Testis (tissue), 2 donors: ENCODE measurements at regions not wholly inside any gene's neighbourhood (a gene's known extent, or its start where the extent isn't known, plus 50 kb on each side); places are given as distances from the start of the nearest gene placed in this dataset.
A peak's percentile ranks its signal among the peaks of the same experiment; 100 is the strongest.

Source experiments
- DNase-seq: peaks from one replicate; pipeline ENCODE4 v3.0.0-alpha.2; 2019
- H3K27ac ChIP-seq, 2 donors: fragments of 200-600 bp; sonication (generic); one replicate each; pipeline ENCODE4 v1.5.1; 2019
- H3K27me3 ChIP-seq: fragments of 200-600 bp; sonication (generic); one replicate; pipeline ENCODE4 v1.5.1; 2019
- H3K36me3 ChIP-seq: fragments of 200-600 bp; sonication (generic); one replicate; pipeline ENCODE4 v1.5.1; 2017; ENCODE audit warnings: low read depth; ENCODE audit errors: missing control alignments
- H3K4me1 ChIP-seq: fragments of 200-600 bp; sonication (generic); one replicate; pipeline ENCODE4 v1.5.1; 2019
- H3K4me3 ChIP-seq, 2 donors: fragments of 200-600 bp; sonication (generic); one replicate each; pipeline ENCODE4 v1.5.1; 2017 to 2019
- H3K9me3 ChIP-seq: fragments of 200-600 bp; sonication (generic); one replicate; pipeline ENCODE4 v1.5.1; 2017
- CTCF ChIP-seq, 3 experiments: fragments of 450-650 bp in 2 of 3; fragments of 200-600 bp in 1 of 3; sonication (generic) in 1 of 3; IDR thresholded peaks; one replicate each; pipeline ENCODE4 v1.5.1; 2016 to 2019; ENCODE audit warnings: antibody characterized with exemption in 3 of 3, mild to moderate bottlenecking in 2 of 3, moderate library complexity in 1 of 3
- POLR2A ChIP-seq: fragments of 450-650 bp; IDR thresholded peaks from one replicate; pipeline ENCODE4 v1.6.1; 2017; ENCODE audit warnings: antibody characterized with exemption, mild to moderate bottlenecking, moderate library complexity
- WGBS, 2 donors: methylation state at CpG; one replicate each; pipeline ENCODE4 v1.1.5; 2018; 5-methylcytosine and 5-hydroxymethylcytosine counted together
- intact Hi-C: fragments of 100-400 bp; cut with DNase I; formaldehyde crosslinking; loops from one replicate; pipeline ENCODE4 v1.15.1; 2023; ENCODE audit warnings: low total_unique reads

GRCh38 chr9:22683700-22684075 is 237.1 kb downstream of the DMRTA1 start:
- Histone ChIP-seq H3K36me3 (no peaks in the 10 kb centered on the region), H3K9me3 (no peaks in the 10 kb centered on the region), H3K4me3 (no peak overlapping the region), H3K4me1 (no peaks in the 10 kb centered on the region), H3K27ac (no peak overlapping the region), H3K27me3 (no peaks in the 10 kb centered on the region)
- DNase-seq, result no peak
- WGBS, 2 donors, result 36 to 46% methylated on average over 2 of the region's 2 CpGs
- intact Hi-C loops, result no loop called here
- TF ChIP-seq POLR2A (no peak), CTCF (IDR thresholded peaks at IDR 0.05) (no peak)

- no peaks in the 10 kb centered on the region for H3K27me3 ChIP-seq
- TF ChIP-seq POLR2A, result no peak
- no peak for TF ChIP-seq CTCF (IDR thresholded peaks at IDR 0.05)
- intact Hi-C loops, result no loop called here
- H3K27ac ChIP-seq, result no peak overlapping the region
- no peak overlapping the region for H3K4me3 ChIP-seq
- WGBS, 2 donors, result 79 to 84% methylated on average over 2 of the region's 2 CpGs
- H3K4me1 ChIP-seq, result no peaks in the 10 kb centered on the region
- no peaks in the 10 kb centered on the region for H3K9me3 ChIP-seq
- no peak for DNase-seq
- H3K36me3 ChIP-seq, result no peaks in the 10 kb centered on the region
Measured at GRCh38 chr9:22693156-22693555, 246.5 kb downstream of the DMRTA1 start.

DNA sequence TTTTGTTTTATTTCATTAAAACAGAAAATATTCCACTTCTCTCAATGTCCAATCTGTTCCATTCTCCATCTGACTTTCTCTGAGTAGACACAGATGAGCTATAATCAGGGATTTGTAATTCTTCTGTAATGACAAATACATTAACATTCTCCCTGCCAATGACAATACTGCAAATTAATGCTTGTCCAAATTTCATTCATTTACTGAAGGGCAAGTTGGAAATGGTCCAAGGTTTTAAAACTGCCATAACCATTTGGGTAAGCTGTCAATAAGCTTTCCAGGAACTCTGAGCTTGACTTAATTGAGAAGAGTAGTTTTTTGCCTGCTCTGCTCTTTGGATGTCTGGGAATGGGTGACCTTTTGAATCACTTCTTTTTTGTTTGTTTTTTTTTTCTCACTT is 253.5 kb downstream of the DMRTA1 start:
- DNase-seq, result no peak
- TF ChIP-seq CTCF (IDR thresholded peaks at IDR 0.05), result no peak
- Histone ChIP-seq H3K27ac (no peak overlapping the region), H3K36me3 (no peaks in the 10 kb centered on the region), H3K4me3 (no peak overlapping the region), H3K9me3 (no peaks in the 10 kb centered on the region), H3K27me3 (no peaks in the 10 kb centered on the region), H3K4me1 (no peaks in the 10 kb centered on the region)
- intact Hi-C loops, result no loop called here

DNA sequence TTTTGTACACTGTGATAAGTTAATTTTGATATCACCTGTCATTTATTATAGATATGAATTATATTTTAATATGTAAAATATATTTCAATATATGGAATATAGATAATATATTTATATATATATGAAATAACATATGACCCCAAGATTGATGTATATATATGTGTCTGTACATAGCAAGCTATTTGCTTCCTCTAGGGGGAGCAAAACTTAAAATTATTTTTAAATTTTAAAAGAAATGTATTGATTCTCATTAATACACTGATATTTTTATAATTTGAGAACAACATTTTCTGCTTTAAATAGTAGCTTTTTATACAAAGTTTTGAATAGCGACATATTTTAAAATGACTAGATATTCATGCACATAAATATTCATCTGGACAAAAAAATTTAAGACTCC is 272.0 kb downstream of the DMRTA1 start:
- H3K27ac ChIP-seq, result no peak overlapping the region
- no peaks in the 10 kb centered on the region for H3K27me3 ChIP-seq
- no peaks in the 10 kb centered on the region for H3K9me3 ChIP-seq
- no peak overlapping the region for H3K4me3 ChIP-seq
- DNase-seq, result no peak
- TF ChIP-seq POLR2A, result no peak
- TF ChIP-seq CTCF (IDR thresholded peaks at IDR 0.05), result peak in 1 of 3 experiments; percentile 24
- no peaks in the 10 kb centered on the region for H3K36me3 ChIP-seq
- intact Hi-C loops, result no loop called here
- WGBS, 2 donors, result 45 to 73% methylated on average over 1 of the region's 1 CpG
- H3K4me1 ChIP-seq, result no peaks in the 10 kb centered on the region

- H3K36me3 ChIP-seq, result no peaks in the 10 kb centered on the region
- intact Hi-C loops, result no loop called here
- DNase-seq, result no peak
- no peaks in the 10 kb centered on the region for H3K9me3 ChIP-seq
- no peaks in the 10 kb centered on the region for H3K4me1 ChIP-seq
- H3K4me3 ChIP-seq, result no peak overlapping the region
- TF ChIP-seq POLR2A, result no peak
- no peak for TF ChIP-seq CTCF (IDR thresholded peaks at IDR 0.05)
- no peak overlapping the region for H3K27ac ChIP-seq
- H3K27me3 ChIP-seq, result no peaks in the 10 kb centered on the region
- 79 to 89% methylated on average over 2 of the region's 2 CpGs for WGBS, 2 donors
Measured at GRCh38 chr9:22722492-22722891, 275.9 kb downstream of the DMRTA1 start.
